Liver (tissue), 8 donors: ENCODE measurements at regions not wholly inside any gene's neighbourhood (a gene's known extent, or its start where the extent isn't known, plus 50 kb on each side); places are given as distances from the start of the nearest gene placed in this dataset.

Source experiments
- DNase-seq: peaks from one replicate; pipeline ENCODE4 v3.0.0-alpha.2; 2017; ENCODE audit warnings: low spot score
- H3K27ac ChIP-seq, 2 donors: one replicate each; pipeline ENCODE4 v1.7.0; 2013; ENCODE audit warnings: inconsistent platforms in 2 of 2, low read length in 2 of 2, control low read depth in 1 of 2, low read depth in 1 of 2, mild to moderate bottlenecking in 1 of 2
- H3K27me3 ChIP-seq, 4 donors: one replicate each; pipeline versions ENCODE4 v1.6.1 to v1.7.0; 2013; ENCODE audit warnings: low read length in 3 of 4, inconsistent platforms in 1 of 4, mild to moderate bottlenecking in 1 of 4, moderate library complexity in 1 of 4; ENCODE audit not compliant: control insufficient read depth in 4 of 4, insufficient read depth in 4 of 4
- H3K36me3 ChIP-seq, 4 donors: one replicate each; pipeline versions ENCODE4 v1.6.1 to v1.7.0; 2013; ENCODE audit warnings: low read length in 3 of 4, mild to moderate bottlenecking in 3 of 4, low read depth in 1 of 4, moderate library complexity in 1 of 4; ENCODE audit not compliant: control insufficient read depth in 4 of 4, insufficient read depth in 3 of 4
- H3K4me1 ChIP-seq, 4 donors: one replicate each; pipeline versions ENCODE4 v1.6.1 to v1.7.0; 2013; ENCODE audit warnings: low read length in 3 of 4, mild to moderate bottlenecking in 3 of 4, moderate library complexity in 1 of 4; ENCODE audit not compliant: control insufficient read depth in 4 of 4, insufficient read depth in 4 of 4
- H3K4me3 ChIP-seq, 3 donors: one replicate each; pipeline versions ENCODE4 v1.6.1 to v1.7.0; 2013; ENCODE audit warnings: low read length in 3 of 3, control low read depth in 1 of 3, low read depth in 1 of 3, mild to moderate bottlenecking in 1 of 3
- H3K9ac ChIP-seq, 2 donors: one replicate each; pipeline ENCODE4 v1.7.0; 2013; ENCODE audit warnings: low read length in 2 of 2, mild to moderate bottlenecking in 2 of 2, moderate library complexity in 2 of 2, control low read depth in 1 of 2, low read depth in 1 of 2
- H3K9me3 ChIP-seq, 4 donors: one replicate each; pipeline versions ENCODE4 v1.6.1 to v1.7.0; 2013; ENCODE audit warnings: low read length in 3 of 4; ENCODE audit not compliant: control insufficient read depth in 4 of 4
- EGR1 ChIP-seq, 2 donors: IDR thresholded peaks; 2 replicates each; pipeline ENCODE4 v1.6.1; 2016 to 2018; ENCODE audit warnings: antibody characterized with exemption in 2 of 2, low read depth in 2 of 2
- FOXA1 ChIP-seq: IDR thresholded peaks from 2 replicates; pipeline ENCODE4 v1.6.1; 2016; ENCODE audit warnings: antibody characterized with exemption
- HNF4A ChIP-seq, 2 donors: conservative IDR thresholded peaks; 2 replicates each; pipeline ENCODE4 v1.6.1; 2016; ENCODE audit warnings: antibody characterized with exemption in 2 of 2, mild to moderate bottlenecking in 2 of 2
- JUND ChIP-seq, 2 donors: IDR thresholded peaks; 2 replicates each; pipeline ENCODE4 v1.6.1; 2016; ENCODE audit warnings: antibody characterized with exemption in 2 of 2
- NR2F2 ChIP-seq: IDR thresholded peaks from 2 replicates; pipeline ENCODE4 v1.6.1; 2016; ENCODE audit warnings: antibody characterized with exemption
- SP1 ChIP-seq: IDR thresholded peaks from 2 replicates; pipeline ENCODE4 v1.6.1; 2018; ENCODE audit warnings: antibody characterized with exemption, mild to moderate bottlenecking
- TAF1 ChIP-seq: conservative IDR thresholded peaks from 2 replicates; pipeline ENCODE4 v1.6.1; 2016; ENCODE audit warnings: antibody characterized with exemption, mild to moderate bottlenecking
- WGBS: extraction: QIAGEN DNeasy Blood & Tissue Kit; methylation state at CpG from one replicate; pipeline ENCODE4 v1.1.7; 2013; 5-methylcytosine and 5-hydroxymethylcytosine counted together
- TF ChIP-seq, protein P1 (sequence below): fragments of 150-350 bp; IDR thresholded peaks from 2 replicates; pipeline ENCODE4 v1.5.1; 2017; ENCODE audit warnings: improper control_type of control experiment, low read depth, low read length; ENCODE audit not compliant: missing input control
- TF ChIP-seq, protein P2 (sequence below): IDR thresholded peaks from 2 replicates; pipeline ENCODE4 v1.6.1; 2016; ENCODE audit warnings: antibody characterized with exemption
- TF ChIP-seq, protein P3 (sequence below): IDR thresholded peaks from 2 replicates; pipeline ENCODE4 v1.6.1; 2016; ENCODE audit warnings: antibody characterized with exemption
- TF ChIP-seq, protein P4 (sequence below): IDR thresholded peaks from 2 replicates; pipeline ENCODE4 v1.6.1; 2016; ENCODE audit warnings: antibody characterized with exemption
- donor health status: healthy.
- donor health status: healthy.
- donor health status: healthy.
- donor health status: healthy.
- donor health status: healthy.

DNA sequence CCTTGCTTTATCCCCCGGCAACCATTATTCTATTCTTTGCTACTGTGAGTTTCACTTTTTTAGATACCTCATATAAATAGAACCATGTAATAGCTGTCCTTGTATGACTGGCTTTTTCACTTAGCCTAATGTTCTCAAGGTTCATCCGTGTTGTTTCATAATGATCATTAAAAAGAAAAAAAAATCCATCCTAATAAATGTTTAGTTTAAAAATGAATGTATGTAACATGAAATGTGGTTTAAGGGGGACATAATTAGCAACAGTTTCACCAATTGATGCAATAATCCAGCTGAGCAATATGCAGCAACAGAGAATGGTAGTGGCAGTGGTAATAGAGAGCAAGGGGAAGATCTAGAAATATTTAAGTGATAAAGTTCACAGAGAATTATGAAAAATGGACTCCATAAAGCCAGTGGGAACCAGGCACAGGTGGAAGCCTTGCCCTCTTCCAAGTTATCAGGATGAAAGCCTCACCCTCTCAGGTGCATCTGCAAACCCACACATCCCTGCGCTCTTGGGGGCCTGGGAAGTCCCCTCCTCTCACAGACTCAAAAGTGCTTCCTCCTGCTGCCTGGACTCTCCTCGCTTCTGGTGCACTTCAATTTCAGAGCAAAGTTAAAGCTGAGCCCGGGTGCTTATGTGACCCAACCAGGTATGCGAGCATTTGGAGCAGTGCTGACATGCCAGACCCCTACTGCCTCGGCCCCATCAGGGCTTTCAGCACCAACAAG lies 1403.3 kb upstream of the SLC39A10 start:
- TF ChIP-seq, protein P1, sequence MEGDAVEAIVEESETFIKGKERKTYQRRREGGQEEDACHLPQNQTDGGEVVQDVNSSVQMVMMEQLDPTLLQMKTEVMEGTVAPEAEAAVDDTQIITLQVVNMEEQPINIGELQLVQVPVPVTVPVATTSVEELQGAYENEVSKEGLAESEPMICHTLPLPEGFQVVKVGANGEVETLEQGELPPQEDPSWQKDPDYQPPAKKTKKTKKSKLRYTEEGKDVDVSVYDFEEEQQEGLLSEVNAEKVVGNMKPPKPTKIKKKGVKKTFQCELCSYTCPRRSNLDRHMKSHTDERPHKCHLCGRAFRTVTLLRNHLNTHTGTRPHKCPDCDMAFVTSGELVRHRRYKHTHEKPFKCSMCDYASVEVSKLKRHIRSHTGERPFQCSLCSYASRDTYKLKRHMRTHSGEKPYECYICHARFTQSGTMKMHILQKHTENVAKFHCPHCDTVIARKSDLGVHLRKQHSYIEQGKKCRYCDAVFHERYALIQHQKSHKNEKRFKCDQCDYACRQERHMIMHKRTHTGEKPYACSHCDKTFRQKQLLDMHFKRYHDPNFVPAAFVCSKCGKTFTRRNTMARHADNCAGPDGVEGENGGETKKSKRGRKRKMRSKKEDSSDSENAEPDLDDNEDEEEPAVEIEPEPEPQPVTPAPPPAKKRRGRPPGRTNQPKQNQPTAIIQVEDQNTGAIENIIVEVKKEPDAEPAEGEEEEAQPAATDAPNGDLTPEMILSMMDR = no peak
- TF ChIP-seq HNF4A (conservative IDR thresholded peaks at IDR 0.05) (no peak), TAF1 (no peak)
- TF ChIP-seq, protein P2, sequence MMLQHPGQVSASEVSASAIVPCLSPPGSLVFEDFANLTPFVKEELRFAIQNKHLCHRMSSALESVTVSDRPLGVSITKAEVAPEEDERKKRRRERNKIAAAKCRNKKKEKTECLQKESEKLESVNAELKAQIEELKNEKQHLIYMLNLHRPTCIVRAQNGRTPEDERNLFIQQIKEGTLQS = no peak
- Histone ChIP-seq H3K4me3 (no peak overlapping the region), H3K4me1 (no peaks in the 10 kb centered on the region), H3K9ac (no peak overlapping the region), H3K9me3 (no peaks in the 10 kb centered on the region), H3K27ac (no peak overlapping the region), H3K36me3 (no peaks in the 10 kb centered on the region), H3K27me3 (no peaks in the 10 kb centered on the region)
- DNase-seq = no peak
- 83% methylated on average over 7 of the region's 7 CpGs for WGBS

DNA sequence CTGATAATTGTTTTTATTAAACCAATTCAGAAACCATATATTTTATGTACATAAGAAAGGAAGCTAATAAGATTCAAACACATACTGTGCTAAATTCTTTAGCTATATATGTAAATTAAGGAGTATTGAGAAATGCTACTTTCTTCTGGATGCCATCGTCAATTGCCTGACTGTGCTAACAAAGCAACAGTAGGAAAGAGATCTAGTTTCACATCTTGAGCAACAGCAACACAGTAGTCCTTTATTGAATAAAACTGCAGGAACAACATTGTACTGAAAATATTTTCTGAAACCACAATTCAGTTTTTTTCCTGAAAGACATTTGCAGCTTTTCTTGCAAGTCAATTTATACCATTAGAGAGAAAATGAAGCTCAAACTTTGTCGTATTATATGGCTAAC lies 1404.9 kb upstream of the SLC39A10 start:
- Histone ChIP-seq H3K4me3 (no peak overlapping the region), H3K36me3 (no peaks in the 10 kb centered on the region), H3K4me1 (no peaks in the 10 kb centered on the region), H3K9me3 (no peaks in the 10 kb centered on the region), H3K9ac (no peak overlapping the region), H3K27me3 (no peaks in the 10 kb centered on the region), H3K27ac (no peak overlapping the region)
- no peak for TF ChIP-seq NR2F2
- no peak for TF ChIP-seq FOXA1
- DNase-seq = no peak
- 78% methylated on average over 2 of the region's 2 CpGs for WGBS

DNA sequence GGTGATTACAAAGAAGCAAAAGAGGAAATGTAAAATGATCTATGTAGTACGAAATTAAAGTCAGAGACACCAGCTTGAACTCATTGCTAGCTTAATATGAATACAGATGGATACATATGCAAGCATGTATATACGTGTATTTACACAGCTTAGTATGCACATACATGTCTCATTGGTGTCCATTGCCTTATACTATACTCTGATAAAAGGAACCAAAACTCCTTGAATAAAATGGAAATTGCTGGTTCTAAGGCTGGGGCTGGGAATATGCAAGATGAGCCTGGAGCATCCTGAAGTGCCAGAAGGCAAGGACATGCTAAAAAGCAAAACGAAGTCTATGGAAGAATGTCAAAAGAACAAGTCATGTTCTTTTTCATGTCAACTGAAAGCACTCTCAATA lies 1424.4 kb upstream of the SLC39A10 start:
- no peak overlapping the region for H3K27ac ChIP-seq
- H3K36me3 ChIP-seq = no peaks in the 10 kb centered on the region
- no peak for TF ChIP-seq SP1
- TF ChIP-seq EGR1 (IDR thresholded peaks at IDR 0.05; ENCODE audit: low read depth in 2 of 2) = no peak
- TF ChIP-seq TAF1 = no peak
- TF ChIP-seq, protein P2 = no peak
- TF ChIP-seq, protein P3, sequence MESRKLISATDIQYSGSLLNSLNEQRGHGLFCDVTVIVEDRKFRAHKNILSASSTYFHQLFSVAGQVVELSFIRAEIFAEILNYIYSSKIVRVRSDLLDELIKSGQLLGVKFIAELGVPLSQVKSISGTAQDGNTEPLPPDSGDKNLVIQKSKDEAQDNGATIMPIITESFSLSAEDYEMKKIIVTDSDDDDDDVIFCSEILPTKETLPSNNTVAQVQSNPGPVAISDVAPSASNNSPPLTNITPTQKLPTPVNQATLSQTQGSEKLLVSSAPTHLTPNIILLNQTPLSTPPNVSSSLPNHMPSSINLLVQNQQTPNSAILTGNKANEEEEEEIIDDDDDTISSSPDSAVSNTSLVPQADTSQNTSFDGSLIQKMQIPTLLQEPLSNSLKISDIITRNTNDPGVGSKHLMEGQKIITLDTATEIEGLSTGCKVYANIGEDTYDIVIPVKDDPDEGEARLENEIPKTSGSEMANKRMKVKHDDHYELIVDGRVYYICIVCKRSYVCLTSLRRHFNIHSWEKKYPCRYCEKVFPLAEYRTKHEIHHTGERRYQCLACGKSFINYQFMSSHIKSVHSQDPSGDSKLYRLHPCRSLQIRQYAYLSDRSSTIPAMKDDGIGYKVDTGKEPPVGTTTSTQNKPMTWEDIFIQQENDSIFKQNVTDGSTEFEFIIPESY = no peak
- TF ChIP-seq HNF4A (conservative IDR thresholded peaks at IDR 0.05) = no peak
- TF ChIP-seq JUND (IDR thresholded peaks at IDR 0.05) = no peak
- TF ChIP-seq, protein P1 = no peak
- TF ChIP-seq, protein P4, sequence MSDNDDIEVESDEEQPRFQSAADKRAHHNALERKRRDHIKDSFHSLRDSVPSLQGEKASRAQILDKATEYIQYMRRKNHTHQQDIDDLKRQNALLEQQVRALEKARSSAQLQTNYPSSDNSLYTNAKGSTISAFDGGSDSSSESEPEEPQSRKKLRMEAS = no peak
- WGBS = 39% methylated on average over 3 of the region's 3 CpGs
- no peak overlapping the region for H3K4me3 ChIP-seq
- H3K4me1 ChIP-seq = no peaks in the 10 kb centered on the region
- no peaks in the 10 kb centered on the region for H3K27me3 ChIP-seq
- H3K9ac ChIP-seq = no peak overlapping the region
- no peak for DNase-seq
- no peaks in the 10 kb centered on the region for H3K9me3 ChIP-seq
